GM21515 (cell line): ENCODE measurements at regions not wholly inside any gene's neighbourhood (a gene's known extent, or its start where the extent isn't known, plus 50 kb on each side); places are given as distances from the start of the nearest gene placed in this dataset.

Experiments
- ATAC-seq: cut with Tn5 transposase; IDR thresholded peaks from one replicate; pipeline ENCODE4 v1.9.1; 2021; ENCODE audit not compliant: unreplicated experiment

DNA sequence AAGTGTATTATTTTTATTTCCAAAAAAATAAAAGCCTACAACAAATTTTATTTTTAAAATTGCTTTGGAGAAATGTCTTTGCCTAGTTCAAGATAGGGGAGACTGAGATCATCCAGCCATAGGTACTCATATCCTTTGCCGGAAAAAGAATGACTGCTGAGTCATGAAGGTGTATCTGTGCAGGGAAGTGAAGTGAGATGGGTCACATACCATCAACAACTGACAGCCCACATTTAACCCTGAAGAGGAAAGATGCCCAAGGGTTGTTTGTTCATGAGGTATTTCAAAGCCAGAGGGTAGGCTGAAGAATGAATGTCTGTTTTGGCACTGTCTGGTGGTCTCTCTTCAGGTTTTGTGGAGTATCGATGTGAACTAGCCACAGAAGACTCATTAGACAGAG is 106.7 kb upstream of the TTC29 start:
- ATAC-seq, result no peak

DNA sequence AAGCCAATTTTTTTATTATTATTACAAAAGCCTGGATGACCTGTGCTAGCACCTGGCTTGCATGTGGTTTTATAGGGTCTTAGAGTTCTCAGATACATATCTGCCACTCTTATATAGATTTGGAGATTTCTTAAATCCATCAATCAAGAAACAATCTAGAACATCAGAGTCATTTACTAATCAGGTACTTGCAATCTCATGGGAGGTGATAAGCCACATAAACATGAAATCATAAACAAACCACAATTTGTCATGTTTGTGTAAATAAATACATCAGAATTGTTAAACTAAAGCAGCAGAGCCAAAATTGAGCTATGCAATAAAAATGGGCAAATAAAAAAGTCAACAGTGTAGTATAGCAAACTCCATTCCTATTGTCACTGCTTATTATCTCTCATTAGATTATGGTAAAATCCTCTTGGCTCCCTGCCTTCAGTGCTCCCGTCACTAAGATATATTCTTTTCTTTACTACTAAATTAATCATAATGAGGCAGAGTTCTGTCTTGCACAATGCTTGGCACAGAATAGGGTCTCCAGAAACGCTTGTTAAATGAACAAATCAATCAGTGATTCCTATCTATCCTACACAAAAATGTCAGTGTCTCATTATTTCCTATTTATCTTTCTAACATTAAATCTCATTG is 108.7 kb upstream of the TTC29 start:
- ATAC-seq, result no peak

DNA sequence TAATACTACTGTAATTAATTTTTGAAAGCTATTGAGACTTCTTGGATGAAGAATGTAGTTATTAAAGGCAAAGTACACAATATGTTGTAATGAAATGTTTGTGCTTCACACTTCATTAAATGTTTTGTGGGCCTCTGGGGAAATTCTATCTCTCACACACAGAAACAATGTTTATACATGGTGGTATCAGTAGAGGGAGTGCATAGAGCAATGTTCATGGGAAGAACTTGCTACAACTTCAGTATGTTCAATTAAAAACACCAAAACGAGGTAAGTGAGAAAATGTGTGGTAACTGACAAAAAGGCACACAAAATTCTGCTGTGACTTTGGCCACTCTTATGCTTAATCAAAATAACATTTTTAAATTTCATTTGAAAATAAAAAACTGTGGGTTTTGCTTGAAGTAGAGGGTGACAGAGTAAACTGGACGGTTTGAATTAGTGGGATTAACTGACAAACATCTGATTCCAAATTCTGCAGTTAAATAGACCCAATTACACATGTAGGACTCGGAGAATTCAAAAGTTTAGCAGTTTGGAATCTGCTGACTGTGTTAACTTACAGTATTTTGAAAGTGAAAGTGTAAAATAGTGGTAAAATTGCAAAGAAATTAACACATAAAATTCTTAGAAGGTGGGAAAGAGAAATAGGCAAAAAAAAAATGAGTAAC is 111.4 kb upstream of the TTC29 start:
- ATAC-seq, result no peak

DNA sequence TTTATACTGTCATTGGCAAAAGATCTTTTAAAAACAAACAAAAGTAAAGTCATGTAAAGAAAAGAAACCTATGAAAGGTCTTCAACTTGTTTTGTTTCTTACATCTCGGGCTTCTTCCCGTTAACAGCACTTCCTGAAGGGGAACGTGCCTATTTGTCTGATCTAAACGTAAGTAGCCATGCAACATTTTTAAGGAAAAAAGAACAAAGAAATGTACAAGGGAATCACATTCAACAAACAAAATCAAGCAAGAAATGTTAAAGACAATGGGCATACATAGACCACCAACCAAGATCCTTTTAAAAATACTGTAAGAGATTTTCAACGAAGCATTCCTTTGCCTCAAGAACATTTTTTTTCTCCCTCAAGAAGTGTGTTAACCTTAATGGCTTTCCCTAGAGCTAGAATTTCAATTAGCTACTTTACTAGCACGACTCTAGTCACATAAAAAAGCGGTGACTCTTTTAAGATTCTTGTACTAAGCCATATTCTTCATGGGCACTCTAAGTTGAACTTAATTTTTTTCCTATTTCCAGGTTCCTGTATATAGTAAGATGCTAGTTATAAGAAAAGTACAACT is 112.0 kb upstream of the TTC29 start:
- no peak for ATAC-seq

DNA sequence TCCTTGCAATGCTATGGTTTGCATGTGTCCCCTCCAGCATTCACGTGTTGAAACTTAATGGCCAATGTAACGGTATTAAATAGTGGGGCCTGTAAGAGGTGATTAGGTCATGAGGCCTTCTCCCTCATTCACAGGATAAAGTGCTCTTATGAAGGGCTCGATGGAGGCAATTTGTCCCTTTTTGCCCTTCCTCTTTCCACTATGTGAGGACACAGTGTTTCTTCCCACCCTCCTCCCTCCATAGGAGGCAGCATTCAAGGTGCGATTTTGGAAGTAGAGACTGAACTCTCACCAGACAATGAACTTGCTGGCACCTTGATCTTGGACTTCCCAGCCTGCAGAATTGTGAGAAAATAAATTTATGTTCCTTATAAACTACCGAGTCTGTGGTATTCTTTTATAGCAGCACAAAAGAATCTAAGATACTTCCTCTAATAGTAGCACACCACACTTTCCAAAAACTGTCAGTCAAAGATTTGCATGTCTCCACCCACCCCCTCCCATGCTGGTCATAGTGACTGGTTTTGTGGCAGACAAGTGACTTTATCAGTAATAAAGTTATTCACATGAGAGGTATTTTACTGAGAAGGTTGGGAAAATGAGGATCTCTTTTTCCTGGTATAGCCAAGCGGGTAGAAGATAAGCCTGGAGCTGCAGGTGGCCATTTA is 113.5 kb upstream of the TTC29 start:
- ATAC-seq, result no peak

DNA sequence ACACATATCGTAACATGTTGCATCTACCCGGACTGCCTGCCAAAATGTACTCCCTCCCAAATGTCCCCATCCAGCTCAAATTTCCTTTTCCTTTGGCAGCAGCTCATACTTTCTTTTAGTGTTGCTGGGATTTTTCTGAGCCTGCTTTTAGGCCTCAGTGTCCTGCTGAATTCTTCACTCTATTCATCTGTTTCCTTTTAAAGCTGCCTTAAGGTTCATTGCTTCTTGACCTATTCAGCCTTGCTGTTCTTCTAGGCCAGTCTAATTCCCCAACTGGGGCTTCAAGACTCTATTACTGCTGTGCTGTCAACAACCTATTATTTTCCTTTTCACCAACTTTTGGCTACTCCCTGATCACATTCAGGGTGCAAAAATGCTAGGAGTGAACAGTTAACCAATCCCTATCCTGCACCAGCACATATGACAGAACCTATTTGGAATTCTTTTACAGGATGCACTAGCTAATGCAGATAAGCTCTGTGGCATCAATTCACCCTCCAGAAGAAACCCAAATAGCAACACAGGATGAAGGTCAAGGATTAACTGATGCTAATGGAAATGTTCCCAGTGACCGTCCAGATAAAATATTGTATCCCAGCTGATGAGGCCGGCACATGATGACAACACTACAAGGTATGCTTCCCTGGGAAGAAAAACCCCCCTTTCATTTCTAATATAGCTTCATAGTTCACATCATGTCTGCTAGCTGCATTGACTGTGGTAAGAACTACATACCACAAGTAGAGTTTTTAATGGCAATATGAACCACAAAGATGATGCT is 114.7 kb upstream of the TTC29 start:
- no peak for ATAC-seq

DNA sequence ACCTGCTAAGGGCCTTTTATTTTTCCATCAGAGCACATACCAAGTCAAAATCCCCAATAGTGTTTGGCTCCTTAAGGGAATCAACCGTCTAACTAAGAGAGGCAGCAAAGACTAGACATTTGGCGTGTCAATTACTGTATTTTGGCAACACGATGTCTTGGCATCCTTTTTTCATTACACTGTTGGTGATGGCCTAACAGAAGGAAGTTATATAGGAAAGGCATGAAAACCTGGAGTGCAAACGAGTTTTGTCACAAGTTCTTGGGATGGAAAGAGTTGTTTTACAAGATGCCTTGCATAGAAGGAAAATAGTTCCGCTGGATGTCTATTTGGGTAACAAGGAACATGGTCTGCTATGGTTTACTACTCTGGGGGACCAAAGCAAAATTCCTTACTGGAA is 119.2 kb upstream of the TTC29 start:
- no peak for ATAC-seq

DNA sequence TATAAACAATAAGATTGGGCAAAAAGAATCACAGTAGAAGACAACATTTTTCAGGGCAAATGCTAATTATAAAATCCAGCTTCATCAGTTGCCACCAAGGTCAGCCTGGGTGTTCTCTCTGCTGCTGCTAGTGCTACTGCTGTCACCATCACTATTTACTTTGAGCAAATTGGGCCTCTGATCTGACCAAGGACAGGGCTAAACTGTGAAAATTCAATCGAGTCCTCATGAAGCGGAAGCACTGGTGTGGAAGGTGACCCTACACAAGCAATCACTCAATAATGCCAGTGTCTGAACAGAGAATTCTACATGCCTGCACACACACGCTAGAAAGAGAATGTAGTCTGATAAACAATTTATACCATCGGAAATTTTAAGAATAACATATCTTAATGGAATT is 122.9 kb upstream of the TTC29 start:
- no peak for ATAC-seq

DNA sequence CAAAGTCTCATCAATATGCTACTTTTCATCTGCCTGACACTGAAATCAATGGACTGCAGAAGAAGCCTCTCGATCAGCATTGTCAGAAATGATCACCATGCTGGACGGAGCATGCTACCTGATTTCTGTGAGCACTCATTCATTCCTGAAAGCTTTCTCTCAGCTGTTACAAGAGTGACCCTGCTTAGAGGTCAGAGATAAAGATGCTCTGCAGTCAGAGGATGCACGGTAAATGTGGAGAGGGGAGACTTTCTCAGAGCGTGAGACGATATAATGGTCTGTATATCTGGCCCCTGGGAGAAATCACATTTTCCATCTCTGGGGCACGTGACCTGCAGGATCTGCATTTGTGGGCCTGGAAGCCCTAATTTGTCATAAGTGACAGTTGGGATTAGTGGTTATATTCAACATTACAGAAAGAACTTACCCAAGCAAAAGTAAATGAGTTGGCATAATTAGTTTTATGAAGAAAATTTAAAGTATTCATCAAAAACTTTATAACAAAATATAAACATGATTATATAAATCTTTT is 125.6 kb upstream of the TTC29 start:
- ATAC-seq, result no peak

DNA sequence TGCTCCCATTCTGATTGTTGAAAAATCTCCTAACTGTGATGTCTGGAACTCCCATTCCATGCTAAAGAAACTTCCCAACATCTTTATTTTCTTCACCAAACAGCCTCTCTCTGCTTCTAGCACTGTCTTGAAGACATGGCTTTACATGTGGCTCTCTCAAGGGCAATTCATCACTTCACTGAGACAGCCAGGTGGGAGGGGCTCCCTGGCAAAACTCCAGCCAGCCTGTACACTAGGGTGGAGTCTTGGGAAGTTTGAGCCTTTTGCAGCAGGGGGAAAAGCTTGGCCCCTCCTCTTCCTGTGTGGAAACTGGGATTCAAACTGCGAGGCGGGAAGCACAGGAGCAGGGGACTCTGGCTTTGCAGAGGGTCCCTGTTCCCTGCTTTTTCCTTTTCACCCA is 130.5 kb upstream of the TTC29 start:
- no peak for ATAC-seq

DNA sequence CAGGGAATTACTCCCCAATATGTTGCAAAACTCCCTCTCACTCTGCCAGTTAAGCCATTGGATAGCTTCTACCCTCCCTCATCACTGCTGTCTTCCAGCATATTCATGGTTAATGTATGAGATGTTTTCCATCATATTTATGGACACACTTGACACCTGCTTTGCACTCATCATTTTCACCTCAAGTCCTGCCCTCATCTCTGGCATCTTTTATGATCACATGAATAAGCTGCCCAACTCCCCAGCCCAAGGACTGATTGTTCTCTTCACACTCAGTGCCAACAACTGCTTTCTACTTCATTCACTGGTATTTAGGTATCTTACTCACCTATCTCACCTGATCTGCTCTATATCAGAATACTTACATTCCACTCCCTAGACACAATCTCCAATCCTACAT is 131.1 kb upstream of the TTC29 start:
- no peak for ATAC-seq

DNA sequence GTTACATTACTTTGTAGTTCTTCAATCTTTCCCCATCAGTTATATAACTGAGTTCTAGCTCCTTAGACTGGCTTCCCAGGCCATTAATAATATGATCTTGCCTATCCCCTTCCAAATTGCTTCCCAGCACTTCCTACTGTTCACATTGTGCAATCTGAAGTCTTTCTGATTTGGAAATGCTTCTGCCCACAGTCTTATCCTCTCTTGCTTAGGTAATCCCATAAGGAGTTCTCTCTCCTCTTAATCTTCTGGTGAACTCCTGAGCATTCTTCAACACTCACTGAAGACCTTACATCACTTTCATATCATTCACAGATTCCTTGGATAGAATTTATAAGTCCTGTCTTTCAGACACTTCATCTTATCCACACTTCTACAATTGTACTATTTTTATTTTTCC is 132.7 kb upstream of the TTC29 start:
- ATAC-seq, result no peak

DNA sequence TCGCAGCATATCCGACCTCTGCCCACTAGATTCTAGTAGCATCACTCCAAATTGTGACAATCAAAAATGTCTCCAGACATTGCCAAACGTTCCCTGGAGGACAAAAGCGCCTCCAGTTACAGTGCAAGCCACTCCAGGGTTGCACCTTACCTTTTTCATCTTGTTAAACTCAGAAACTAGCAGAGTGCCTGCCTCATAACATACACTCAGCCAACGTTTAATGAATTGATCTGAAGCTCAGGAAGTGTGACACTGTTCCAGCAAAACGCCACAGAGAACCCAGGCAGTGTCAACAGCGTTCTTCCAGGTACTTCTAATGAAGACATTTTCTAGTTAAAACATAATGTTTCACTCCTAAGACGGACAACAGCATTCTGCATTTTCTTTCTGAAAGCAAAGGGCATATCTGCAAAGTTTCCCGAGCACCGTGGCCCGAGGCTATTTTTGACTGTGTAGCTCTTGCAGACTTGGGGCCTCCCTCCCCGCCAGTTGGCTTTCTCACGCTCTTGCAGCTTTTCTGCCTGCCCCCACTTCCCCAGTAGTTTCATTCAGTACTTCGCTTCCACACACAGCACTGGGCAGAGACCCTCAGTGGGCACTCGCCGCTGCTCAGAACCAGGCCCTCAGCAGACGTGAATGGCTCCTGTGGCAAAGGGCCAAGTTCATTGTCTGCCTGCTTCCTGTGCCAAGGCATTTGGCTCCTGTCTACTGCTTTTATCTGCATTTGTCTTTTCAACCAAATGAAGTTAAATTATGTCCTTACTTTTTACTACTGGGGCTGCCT is 133.4 kb upstream of the TTC29 start:
- ATAC-seq, result no peak

DNA sequence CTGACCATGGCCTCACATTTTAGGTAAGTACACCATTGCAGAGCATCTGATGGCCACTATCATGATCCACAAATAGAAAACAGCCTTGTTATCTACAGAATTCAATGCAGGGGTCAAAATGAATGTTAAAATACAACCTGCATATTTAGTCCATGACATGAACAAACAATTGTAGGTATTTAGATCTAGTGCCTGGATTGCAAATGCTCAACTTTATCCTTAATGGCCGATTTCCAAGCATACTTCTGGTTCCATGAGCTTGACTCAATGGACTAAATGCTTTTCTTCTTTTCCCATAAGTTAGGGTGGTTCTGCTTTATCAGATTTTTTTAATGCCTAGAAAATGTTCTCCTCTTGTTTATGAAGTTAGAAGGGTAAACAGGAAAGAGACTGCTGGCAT is 139.2 kb upstream of the TTC29 start:
- ATAC-seq, result no peak

DNA sequence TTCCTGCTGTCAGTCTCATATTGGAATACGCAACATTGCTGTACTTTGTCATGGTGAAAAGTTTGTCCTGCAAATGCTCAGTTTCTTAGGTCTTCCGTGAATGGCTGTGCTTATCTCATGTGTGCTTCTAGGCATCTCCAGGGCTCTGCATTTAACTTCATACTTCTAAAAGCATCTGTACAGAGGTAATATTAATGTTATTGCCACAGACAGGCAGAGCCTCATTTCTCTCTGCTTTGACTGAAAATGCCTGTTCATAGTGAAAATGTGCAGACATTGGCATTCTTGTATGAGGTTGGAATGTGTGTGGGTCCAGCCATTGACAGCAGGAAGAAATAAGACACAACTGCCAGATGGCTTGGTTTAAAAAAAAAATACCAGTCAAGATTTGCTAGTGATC is 140.1 kb upstream of the TTC29 start:
- ATAC-seq, result no peak

DNA sequence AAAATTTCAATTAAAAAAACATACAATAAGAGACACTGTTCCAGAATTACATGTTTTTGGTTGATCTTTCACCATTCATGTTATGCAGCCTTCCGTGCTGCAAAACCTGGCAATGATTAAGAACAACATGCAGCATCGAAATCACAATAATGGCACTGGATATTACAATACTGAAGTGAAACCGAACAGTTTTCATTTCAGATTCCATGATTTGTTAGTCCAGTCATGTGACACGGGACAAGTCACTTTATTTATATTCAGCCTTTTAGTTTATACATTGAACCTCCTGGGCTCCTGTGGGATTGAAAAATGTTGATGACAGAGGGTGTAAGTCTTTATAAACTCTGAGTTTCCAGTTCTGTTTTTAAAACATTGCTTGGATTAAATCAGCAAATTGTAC is 142.5 kb upstream of the TTC29 start:
- ATAC-seq, result no peak

DNA sequence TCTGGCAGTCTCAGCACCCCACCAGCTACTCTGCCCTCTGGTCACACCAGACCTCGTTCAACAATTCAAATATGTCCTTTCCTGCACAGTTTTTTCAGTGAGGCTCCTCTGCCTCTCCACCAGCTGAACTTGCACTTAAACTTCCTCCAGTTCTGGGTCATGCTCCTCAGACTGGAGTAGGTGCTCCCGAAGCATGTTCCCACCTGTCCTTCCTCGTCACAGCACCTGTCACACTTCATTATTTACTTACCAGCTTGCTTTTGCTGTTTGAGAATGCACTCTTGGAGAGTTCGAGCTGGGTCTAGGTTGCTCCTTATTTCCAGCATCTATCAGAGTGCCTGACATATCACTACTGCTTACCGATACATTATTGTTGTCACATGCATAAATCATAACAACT is 144.8 kb upstream of the TTC29 start:
- no peak for ATAC-seq

DNA sequence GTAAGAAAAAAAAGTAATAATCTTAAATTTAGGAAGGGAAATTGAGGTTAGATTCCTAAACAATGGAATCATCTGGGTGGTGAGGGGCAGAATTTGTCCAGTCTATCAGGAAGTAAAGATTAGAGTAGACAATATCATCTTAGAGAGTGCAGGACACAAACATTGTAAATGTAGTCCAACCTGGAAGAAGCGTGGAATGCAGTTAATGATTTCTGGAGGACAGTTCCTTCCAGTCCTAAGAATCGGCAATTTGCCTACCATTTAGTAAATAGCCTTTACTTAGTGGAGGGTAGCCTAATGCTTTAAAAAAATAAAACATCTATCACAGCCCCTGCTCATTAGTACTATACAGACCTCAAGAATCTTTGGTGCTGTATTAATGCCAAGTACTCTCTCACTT is 147.5 kb upstream of the TTC29 start:
- no peak for ATAC-seq

DNA sequence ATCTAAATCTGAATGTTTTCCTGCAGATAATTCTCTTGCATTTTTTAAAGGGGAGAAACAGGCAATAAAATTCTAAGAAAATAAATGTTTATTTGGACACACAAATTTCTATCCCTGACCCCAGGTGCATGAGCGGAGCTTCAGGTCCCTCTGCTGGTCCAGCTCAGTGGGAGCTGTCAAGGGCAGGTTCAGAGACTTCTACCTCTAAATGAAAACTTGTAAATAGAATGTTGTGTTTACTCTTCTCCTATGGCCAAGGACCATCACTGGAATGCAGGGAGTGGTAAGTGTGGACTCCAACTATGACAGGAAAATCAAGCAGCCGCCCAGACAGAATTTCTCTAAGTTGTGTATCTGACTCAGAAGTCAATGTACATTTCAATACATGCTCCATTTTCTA is 148.6 kb upstream of the TTC29 start:
- ATAC-seq, result no peak
